Inflammatory macrophage treated with lipopolysaccharide for 1 hour (primary cell): ENCODE measurements at regions not wholly inside any gene's neighbourhood (a gene's known extent, or its start where the extent isn't known, plus 50 kb on each side); places are given as distances from the start of the nearest gene placed in this dataset.
"Not testable (repeated sequence)": the region's sequence is repeated elsewhere in the genome, so short reads cannot be mapped to it uniquely, and the experiment has no call there.

ENCODE experiments used
- DNase-seq, 2 donors: peaks; one replicate each; pipeline ENCODE4 v3.0.0-alpha.2; 2020 to 2022

- DNase-seq = not testable (repeated sequence)
These were observed 297.8 kb downstream of the POTED start for GRCh38 chr21:13907385-13907784.

GRCh38 chr21:13896596-13897247 is 287.1 kb downstream of the POTED start:
- not testable (repeated sequence) for DNase-seq

GRCh38 chr21:13893617-13894016 is 284.0 kb downstream of the POTED start:
- DNase-seq = not testable (repeated sequence)

DNA sequence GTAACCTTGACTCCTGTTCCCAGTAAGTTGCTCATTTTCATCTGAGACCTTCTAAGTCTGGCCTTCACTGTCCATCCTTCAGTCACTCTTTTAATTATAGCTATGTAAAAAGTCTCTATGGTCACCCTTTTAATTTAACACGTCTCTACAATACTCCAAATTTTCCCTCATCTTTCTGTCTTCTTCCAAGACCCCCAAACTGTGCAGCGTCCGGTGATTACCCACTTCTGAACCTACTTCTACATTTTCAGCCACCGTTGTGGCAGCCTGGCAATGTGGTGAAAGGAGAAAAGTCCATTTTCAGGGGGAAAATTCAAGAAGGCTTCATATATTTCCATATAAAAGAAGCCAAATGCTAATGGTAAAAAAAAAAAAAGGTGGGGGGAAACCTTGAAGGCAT is 283.4 kb downstream of the POTED start:
- not testable (repeated sequence) for DNase-seq

DNA sequence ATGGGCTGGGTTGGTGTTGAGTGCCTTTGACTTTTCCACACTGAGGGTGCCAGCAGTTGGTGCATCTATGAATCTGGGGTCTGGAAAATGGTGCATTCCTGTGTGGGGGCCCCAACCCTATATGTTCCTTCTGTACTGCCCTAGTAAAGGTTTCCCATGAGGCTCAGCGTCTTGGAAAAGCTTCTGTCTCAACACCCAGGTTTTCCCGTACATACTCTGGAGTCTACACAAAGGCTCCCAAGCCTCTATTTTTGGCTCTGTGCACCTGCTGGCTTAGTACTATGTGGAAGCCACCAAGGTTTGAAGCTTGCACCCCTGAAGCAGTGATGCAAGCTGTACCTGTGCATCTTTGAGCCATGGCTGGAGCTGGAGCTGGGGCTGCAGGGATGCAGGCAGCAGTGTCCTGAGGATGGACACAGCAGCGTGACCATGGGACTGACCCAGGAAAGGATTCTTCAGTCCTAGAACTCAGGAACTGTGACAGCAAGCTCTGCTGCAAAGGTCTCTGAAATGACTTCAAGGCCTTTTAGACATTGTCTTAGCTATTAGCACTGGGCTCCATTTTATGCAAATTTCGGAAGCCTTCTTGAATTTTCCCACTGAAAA is 282.7 kb downstream of the POTED start:
- not testable (repeated sequence) for DNase-seq

DNA sequence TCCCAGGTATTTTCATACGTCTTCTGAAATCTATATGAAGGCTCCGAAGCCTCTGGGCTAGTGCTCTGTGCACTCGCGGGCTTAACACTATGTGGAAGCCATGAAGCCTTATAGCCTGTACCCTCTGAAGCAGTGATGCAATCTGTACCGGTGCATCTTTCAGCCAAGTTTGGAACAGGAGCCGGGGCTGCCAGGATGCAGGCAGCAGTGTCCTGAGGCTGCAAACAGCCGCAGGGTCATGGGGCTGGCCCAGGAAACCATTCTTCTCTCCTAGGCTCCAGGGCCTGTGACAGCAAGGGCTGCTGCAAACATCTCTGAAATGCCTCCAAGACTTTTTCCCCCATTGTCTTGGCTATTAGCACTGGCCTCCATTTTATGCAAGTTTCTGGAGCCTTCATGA is 279.6 kb downstream of the POTED start:
- DNase-seq = not testable (repeated sequence)

DNA sequence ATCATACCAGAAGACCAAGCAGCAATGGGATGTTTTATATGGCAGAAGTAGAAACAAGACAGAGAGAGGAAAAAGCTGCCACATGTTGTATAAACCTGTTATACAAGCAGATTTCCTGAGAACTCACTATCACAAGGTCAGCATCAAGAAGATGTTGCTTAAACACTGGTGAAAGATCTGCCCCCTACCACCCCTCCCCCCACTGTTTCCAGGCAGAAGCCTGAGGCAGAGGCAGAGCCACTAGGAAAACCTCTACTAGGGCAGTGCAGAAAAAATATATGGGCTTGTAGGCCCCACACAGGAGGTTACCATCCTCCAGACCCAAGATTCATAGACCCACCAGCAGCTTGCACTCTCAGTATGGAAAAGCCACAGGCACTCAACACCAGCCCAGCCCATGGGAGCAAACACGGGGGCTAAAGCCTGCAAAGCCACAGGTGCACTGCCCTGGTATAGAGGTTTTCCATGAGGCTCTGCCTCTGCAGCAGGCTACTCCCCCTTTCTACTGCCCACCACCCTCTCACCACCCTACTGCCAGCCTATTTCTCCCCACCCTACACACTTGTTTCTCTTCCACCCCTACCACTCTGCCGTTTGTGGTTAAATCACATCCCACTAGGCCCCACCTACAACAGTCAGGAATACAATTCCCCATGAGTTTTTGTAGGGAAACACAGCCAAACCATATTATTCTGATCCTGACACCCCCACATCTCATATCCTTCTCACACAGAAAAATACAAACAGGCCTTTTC is 274.2 kb downstream of the POTED start:
- not testable (repeated sequence) for DNase-seq

GRCh38 chr21:13877503-13877902 is 267.9 kb downstream of the POTED start:
- not testable (repeated sequence) for DNase-seq

DNA sequence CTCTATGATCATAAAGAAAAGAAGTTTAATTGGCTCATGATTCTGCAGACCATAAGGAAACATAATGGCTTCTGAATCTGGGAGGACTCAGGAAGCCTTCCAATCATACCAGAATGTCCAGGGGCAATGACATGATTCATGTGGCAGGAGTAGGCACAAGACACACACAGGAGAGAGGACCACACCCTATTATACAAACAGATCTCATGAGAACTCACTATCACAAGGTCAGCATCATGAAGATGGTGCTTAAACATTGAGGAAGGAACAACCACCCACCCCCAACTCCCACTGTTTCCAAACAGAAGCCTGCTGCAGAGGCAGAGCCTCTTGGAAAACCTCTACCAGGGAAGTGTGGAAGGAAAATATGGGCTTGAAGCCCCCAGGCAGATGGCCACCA is 267.4 kb downstream of the POTED start:
- DNase-seq = not testable (repeated sequence)

- not testable (repeated sequence) for DNase-seq
These were observed 264.4 kb downstream of the POTED start for GRCh38 chr21:13874001-13874400.

GRCh38 chr21:13854638-13855037 is 245.1 kb downstream of the POTED start:
- no peak for DNase-seq

GRCh38 chr21:13850808-13851207 is 241.2 kb downstream of the POTED start:
- not testable (repeated sequence) for DNase-seq

DNA sequence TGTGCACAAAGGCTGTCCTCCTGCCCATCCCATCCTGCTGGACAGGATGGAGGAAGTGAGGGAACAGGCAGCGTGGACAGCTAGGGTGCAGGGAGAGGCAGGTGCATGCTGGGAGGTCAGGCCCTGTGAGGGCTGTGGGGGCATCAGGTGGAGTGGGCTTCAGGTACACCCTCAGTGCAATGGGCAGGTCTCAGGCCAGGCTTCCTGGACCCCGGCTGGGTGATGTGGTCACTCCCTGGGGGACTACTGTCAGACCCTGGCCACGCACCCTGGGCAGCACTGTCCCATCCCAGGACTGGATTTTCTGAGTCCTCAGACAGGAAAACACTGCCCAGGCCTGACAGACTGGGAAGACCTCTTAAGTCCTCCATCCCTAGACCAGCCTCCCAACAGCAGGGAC is 239.9 kb downstream of the POTED start:
- DNase-seq = not testable (repeated sequence)

DNA sequence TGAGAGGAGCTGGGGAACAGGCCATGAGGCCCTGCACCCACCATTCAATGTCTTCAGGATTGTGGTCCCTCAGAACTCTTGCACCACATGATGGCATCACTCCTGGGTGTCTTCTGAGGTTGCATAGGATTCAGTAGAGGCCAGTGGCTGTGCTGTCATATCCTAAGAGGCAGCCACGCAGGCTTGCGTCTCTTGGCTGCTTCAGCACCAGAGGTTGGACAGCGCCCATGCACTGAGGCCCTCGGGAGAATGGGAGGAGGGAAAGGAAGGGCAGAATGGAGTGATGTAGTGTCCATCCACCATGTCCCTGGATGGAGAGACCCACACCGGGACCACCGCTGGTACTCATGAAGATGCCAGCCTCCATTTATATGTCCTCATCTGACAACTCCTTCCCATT is 237.1 kb downstream of the POTED start:
- not testable (repeated sequence) for DNase-seq

DNA sequence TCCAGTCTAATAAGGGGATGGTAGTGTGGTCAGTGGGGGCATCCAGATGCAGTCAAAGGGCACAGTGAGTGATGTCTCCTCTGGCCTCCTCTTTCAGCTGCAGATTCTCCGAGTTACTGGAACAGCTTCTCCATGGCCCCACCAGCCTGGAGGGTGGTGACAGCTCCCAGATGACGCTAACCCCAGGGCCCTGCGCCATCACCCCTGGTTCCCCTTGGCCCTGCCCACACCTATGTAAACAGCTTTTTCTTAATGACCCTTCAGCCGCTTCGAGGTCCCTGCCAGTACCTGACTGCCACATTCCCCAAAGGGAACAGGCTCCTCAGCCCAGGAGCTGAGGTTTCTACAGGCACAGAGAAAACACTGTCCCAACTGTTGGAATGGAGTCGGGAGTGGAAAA is 235.0 kb downstream of the POTED start:
- not testable (repeated sequence) for DNase-seq

- DNase-seq = not testable (repeated sequence)
These were observed 233.5 kb downstream of the POTED start for GRCh38 chr21:13843081-13843480.

- not testable (repeated sequence) for DNase-seq
These were observed 218.1 kb downstream of the POTED start for GRCh38 chr21:13827666-13828065.

DNA sequence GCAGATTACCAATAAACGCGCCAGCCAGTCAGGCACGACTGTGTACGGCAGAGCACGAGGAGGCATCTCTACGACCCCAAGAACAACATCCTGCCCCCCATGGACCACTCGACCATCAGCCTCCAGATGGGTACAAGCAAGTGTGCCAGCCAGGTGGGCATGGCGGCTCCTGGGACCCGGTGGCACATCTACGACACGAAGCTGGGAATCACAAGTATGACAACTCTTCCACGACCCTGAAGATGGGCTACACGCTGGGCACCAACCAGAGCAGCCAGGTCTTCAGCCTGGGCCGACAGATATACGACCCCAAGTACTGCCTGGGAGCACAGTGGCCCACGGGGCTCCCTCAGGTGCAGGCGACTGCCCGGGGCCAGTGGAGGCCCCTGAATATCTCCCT is 217.6 kb downstream of the POTED start:
- no peak for DNase-seq

- not testable (repeated sequence) for DNase-seq
These were observed 216.9 kb downstream of the POTED start for GRCh38 chr21:13826511-13826910.

DNA sequence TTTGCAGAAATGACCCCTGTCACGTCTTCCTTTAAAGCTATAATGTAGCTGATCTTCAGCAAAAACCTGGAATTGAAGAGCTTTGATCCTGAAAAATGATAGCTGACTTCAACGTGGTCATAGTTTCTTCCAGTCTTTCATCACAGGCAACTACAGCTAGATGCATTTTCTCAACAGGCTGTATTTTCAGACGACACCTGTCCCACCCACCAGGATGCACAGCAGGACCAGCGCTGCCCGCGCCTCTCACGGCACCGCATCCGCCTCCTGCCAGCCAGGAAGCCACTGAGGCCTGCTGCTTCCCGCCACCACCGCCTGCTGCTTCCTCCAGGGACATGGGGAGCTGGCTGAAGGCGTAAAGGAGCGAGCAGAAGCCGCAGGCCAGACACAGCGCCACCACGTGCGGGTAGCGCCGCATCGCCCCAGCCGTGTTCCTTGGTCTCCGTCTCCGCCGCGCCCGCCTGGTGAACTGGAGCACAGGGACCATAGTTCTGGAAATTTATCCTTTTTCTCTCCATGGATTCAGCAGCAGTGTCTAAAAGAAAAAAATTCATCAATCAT is 215.7 kb downstream of the POTED start:
- not testable (repeated sequence) for DNase-seq

GRCh38 chr21:13820286-13820685 is 210.7 kb downstream of the POTED start:
- DNase-seq = not testable (repeated sequence)

DNA sequence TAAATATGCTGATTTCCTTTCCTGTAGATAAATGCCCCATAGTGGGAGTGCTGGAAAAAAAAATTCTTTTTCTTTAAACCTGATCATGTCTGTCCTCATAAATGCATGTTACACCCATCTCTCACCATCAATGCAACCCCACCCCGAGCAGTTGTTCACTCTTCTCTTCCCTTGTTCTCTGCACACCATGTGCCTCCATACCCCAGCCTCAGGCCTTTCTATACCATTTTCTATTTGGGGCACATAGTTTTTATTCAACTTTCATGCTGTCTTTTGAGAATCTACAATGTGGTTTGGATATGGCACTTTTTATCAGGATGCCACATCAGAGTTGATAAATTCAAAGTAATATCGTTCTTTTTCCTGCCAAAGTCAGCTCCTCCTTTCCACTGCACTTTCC is 202.6 kb downstream of the POTED start:
- not testable (repeated sequence) for DNase-seq

DNA sequence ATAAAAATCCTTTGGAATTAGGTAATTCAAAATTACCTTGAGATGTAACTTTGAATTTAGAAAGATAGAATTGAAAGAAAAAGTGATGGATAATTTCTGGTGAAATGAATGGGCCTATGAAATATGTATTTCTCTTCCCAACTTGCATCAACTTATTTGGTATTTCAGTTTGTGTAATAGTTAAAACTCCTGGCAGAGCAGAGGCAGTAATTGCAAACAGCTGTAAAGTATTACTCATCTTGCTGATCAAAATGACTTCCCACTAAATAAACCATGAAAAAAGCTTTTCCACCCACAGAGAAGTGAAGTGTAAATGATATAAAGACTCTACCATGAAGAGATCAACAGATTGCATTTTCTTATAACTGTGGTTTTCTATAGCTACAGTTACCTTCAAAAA is 201.0 kb downstream of the POTED start:
- not testable (repeated sequence) for DNase-seq
